ENCODE measurements at regions not wholly inside any gene's neighbourhood (a gene's known extent, or its start where the extent isn't known, plus 50 kb on each side); places are given as distances from the start of the nearest gene placed in this dataset.

DNA sequence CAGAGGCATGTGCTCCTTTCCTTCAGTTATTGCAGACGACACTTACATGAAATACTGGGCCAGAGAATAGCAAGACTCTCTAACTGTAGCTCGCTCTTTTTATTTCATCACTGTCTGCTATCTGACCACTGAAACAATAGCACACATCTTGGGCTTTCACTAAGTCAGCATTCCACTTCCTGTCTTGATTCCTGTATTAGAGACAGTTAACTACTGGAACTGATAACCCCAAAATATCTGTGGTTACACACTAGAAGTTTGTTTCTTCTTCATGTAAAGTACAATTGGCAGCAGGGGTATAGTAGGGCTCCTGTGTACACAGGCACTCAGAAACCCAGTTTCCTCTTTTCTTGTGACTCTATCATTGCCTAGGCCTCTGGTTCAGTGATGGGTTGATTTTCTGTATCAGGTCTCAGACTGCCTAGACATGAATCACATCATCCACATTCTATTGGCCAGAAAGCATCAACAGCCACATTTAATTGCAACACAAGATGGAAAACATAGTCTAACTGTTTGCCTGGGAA is 230.2 kb upstream of the CD96 start:
- no peak for TF ChIP-seq POLR2AphosphoS5 (IDR thresholded peaks at IDR 0.05)
- TF ChIP-seq, protein P1, sequence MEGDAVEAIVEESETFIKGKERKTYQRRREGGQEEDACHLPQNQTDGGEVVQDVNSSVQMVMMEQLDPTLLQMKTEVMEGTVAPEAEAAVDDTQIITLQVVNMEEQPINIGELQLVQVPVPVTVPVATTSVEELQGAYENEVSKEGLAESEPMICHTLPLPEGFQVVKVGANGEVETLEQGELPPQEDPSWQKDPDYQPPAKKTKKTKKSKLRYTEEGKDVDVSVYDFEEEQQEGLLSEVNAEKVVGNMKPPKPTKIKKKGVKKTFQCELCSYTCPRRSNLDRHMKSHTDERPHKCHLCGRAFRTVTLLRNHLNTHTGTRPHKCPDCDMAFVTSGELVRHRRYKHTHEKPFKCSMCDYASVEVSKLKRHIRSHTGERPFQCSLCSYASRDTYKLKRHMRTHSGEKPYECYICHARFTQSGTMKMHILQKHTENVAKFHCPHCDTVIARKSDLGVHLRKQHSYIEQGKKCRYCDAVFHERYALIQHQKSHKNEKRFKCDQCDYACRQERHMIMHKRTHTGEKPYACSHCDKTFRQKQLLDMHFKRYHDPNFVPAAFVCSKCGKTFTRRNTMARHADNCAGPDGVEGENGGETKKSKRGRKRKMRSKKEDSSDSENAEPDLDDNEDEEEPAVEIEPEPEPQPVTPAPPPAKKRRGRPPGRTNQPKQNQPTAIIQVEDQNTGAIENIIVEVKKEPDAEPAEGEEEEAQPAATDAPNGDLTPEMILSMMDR (IDR thresholded peaks at IDR 0.05), result no peak
